Adrenal gland (tissue), 9 donors: ENCODE measurements at regions not wholly inside any gene's neighbourhood (a gene's known extent, or its start where the extent isn't known, plus 50 kb on each side); places are given as distances from the start of the nearest gene placed in this dataset.
"Not testable (repeated sequence)": the region's sequence is repeated elsewhere in the genome, so short reads cannot be mapped to it uniquely, and the experiment has no call there.

ENCODE experiments used
- DNase-seq, 7 donors: peaks; one replicate each; pipeline ENCODE4 v3.0.0-alpha.2; 2019 to 2020
- H3K27ac ChIP-seq, 5 donors: fragments of 200-600 bp; sonication (generic) in 4 of 5; 1 replicate in 3 of 5; 2 replicates in 2 of 5; pipeline versions ENCODE4 v1.5.1 to v1.8.0; 2016 to 2020; ENCODE audit warnings: mild to moderate bottlenecking in 1 of 5
- H3K27me3 ChIP-seq: fragments of 200-600 bp; 2 replicates; pipeline ENCODE4 v1.8.0; 2021
- H3K36me3 ChIP-seq, 2 donors: fragments of 200-600 bp; replicated peaks in 1 of 2; 1 replicate in 1 of 2; 2 replicates in 1 of 2; pipeline versions ENCODE4 v1.5.1 to v1.8.0; 2018 to 2022
- H3K4me1 ChIP-seq, 2 donors: fragments of 200-600 bp; replicated peaks in 1 of 2; 1 replicate in 1 of 2; 2 replicates in 1 of 2; pipeline versions ENCODE4 v1.5.1 to v1.8.0; 2018 to 2021
- H3K4me3 ChIP-seq, 4 donors: fragments of 200-600 bp; sonication (generic) in 3 of 4; one replicate each; pipeline ENCODE4 v1.5.1; 2016 to 2018
- H3K9me3 ChIP-seq, 3 donors: fragments of 200-600 bp; sonication (generic) in 1 of 3; replicated peaks in 1 of 3; 1 replicate in 2 of 3; 2 replicates in 1 of 3; pipeline versions ENCODE4 v1.5.1 to v1.8.0; 2016 to 2021
- POLR2A ChIP-seq, 2 donors: fragments of 450-650 bp; IDR thresholded peaks; one replicate each; pipeline ENCODE4 v1.6.1; 2017; ENCODE audit warnings: antibody characterized with exemption in 2 of 2, mild to moderate bottlenecking in 2 of 2, moderate library complexity in 1 of 2
- WGBS, 4 donors: extraction: QIAGEN DNeasy Blood & Tissue Kit in 2 of 4; methylation state at CpG; one replicate each; pipeline versions ENCODE4 v1.1.5 to v1.1.7; 2013 to 2017; 5-methylcytosine and 5-hydroxymethylcytosine counted together
- intact Hi-C, 2 donors: fragments of 100-400 bp; cut with DNase I; formaldehyde crosslinking; loops; one replicate each; pipeline versions ENCODE4 v1.14.1 to v1.15.0; 2022 to 2023
- TF ChIP-seq, protein P1 (sequence below), 6 experiments: fragments of 450-650 bp in 4 of 6; fragments of 200-600 bp in 2 of 6; sonication (generic) in 1 of 6; IDR thresholded peaks; 1 replicate in 5 of 6; 2 replicates in 1 of 6; pipeline versions ENCODE4 v1.5.1 to v1.8.0; 2016 to 2021; ENCODE audit warnings: antibody characterized with exemption in 6 of 6, mild to moderate bottlenecking in 2 of 6, moderate library complexity in 1 of 6
- donor health status: healthy with polysubstance abuse.
- donor health status: Bipolar disorder and iron deficiency.
- donor health status: DM: yes; HTN: yes; CAD: no.
- donor health status: DM: no; HTN: no; CAD: no.
- donor health status: DM: no; HTN: no; CAD: no.

DNA sequence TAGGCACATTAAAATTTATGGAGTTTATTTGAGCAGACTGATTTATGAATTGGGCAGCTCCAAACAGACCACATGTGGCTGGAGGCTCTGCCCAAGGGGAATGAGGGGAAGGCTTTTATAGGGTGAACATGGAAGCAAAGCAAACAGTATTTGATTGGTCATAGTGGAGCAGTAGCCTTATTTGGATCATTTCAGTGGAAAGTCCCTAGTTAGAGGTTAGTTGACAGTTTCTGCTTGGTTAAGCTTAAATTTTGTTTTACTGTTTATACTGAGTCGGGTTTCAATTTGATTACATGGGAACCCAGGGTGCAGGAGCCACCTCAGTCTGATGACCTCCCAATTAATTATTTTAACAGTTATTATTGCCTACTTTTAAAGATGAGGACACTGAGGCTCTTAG is 140.5 kb downstream of the NDFIP2 start:
- TF ChIP-seq, protein P1, sequence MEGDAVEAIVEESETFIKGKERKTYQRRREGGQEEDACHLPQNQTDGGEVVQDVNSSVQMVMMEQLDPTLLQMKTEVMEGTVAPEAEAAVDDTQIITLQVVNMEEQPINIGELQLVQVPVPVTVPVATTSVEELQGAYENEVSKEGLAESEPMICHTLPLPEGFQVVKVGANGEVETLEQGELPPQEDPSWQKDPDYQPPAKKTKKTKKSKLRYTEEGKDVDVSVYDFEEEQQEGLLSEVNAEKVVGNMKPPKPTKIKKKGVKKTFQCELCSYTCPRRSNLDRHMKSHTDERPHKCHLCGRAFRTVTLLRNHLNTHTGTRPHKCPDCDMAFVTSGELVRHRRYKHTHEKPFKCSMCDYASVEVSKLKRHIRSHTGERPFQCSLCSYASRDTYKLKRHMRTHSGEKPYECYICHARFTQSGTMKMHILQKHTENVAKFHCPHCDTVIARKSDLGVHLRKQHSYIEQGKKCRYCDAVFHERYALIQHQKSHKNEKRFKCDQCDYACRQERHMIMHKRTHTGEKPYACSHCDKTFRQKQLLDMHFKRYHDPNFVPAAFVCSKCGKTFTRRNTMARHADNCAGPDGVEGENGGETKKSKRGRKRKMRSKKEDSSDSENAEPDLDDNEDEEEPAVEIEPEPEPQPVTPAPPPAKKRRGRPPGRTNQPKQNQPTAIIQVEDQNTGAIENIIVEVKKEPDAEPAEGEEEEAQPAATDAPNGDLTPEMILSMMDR (IDR thresholded peaks at IDR 0.05), result no peak
- no peak for TF ChIP-seq POLR2A (IDR thresholded peaks at IDR 0.05)
- Histone ChIP-seq H3K9me3 (no peaks in the 10 kb centered on the region), H3K4me1 (no peaks in the 10 kb centered on the region), H3K27me3 (no peaks in the 10 kb centered on the region), H3K4me3 (no peak overlapping the region), H3K36me3 (no peaks in the 10 kb centered on the region), H3K27ac (no peak overlapping the region)
- intact Hi-C loops, result no loop called here
- DNase-seq, result no peak
- 82 to 90% (median 86%) methylated on average over 1 of the region's 1 CpG for WGBS, 4 donors

DNA sequence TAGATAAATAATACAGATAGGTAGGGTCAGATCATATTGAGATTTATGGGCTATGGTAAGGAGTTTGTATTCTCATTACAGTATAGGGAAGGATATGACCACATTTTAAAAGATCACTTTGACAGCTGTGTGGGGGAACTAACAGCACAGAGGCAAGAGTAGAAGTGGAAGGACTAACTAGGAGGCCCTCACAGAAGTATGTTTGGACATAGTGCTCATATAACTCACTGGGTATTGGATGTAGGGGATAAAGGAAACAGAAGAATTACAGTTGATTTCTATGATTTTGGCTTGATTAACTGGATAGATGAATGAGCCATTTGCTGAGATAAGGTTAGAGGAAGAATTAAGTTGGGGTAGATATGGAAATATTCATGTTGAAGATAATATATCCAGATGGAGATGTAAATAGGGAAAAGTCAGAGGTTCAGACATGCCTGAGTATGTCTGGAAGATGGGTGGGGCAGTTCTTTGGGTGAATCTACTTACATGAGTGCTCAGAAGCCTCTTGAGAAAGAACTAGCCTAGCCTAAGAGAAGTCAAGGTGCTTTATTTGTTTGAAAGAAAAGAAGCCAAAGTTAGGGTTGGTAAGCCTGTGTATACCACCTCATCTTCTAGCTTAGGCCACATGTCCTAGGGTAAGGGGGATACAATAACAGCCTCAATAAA is 133.4 kb downstream of the NDFIP2 start:
- Histone ChIP-seq H3K36me3 (no peaks in the 10 kb centered on the region), H3K4me3 (no peak overlapping the region), H3K27ac (no peak overlapping the region), H3K27me3 (no peaks in the 10 kb centered on the region), H3K4me1 (no peaks in the 10 kb centered on the region), H3K9me3 (no peaks in the 10 kb centered on the region)
- no peak for TF ChIP-seq POLR2A (IDR thresholded peaks at IDR 0.05)
- TF ChIP-seq, protein P1 (IDR thresholded peaks at IDR 0.05), result no peak
- intact Hi-C loops, result no loop called here
- DNase-seq, result no peak

DNA sequence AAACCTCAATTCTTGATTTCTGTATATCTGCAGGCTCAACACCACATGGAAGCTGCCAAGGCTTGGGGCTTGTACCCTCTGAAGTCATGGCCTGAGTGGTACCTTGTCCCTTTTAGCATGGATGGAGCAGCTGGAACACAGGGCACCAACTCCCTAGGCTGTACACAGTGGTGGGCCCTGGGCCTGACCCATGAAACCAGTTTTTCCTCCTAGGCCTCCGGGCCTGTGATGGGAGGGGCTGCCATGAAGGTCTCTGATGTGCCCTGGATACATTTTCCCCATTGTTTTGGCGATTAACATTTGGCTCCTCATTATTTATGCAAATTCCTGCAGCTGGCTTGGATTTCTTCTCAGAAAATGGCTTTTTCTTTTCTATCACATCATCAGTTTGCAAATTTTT is 131.6 kb downstream of the NDFIP2 start:
- Histone ChIP-seq H3K4me1 (no peaks in the 10 kb centered on the region), H3K4me3 (no peak overlapping the region), H3K9me3 (no peaks in the 10 kb centered on the region), H3K36me3 (no peaks in the 10 kb centered on the region), H3K27ac (no peak overlapping the region), H3K27me3 (no peaks in the 10 kb centered on the region)
- TF ChIP-seq, protein P1 (IDR thresholded peaks at IDR 0.05), result no peak
- no peak for TF ChIP-seq POLR2A (IDR thresholded peaks at IDR 0.05)
- intact Hi-C loops, result no loop called here
- WGBS, 4 donors, result 69 to 83% (median 80%) methylated on average over 2 of the region's 2 CpGs
- no peak for DNase-seq

DNA sequence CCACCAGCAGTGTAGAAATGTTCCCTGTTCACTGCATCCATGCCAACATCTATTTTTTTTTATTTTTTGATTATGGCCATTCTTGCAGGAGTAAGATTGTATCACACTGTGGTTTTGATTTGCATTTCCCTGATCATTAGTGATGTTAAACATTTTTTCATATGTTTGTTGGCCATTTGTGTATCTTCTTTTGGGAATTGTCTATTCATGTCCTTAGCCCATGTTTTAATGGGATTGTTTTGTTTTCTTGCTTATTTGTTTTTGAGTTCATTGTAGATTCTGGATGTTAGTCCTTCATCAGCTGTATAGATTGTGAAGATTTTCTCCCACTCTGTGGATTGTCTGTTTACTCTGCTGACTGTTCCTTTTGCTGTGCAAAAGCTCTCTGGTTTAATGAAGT is 126.9 kb downstream of the NDFIP2 start:
- H3K4me3 ChIP-seq, H3K9me3 ChIP-seq, H3K36me3 ChIP-seq, H3K27ac ChIP-seq, intact Hi-C loops, H3K27me3 ChIP-seq, DNase-seq, H3K4me1 ChIP-seq: not testable (repeated sequence)
